Naive thymus-derived CD8-positive, alpha-beta T cell (primary cell): ENCODE measurements at regions not wholly inside any gene's neighbourhood (a gene's known extent, or its start where the extent isn't known, plus 50 kb on each side); places are given as distances from the start of the nearest gene placed in this dataset.
"Not testable (repeated sequence)": the region's sequence is repeated elsewhere in the genome, so short reads cannot be mapped to it uniquely, and the experiment has no call there.

ENCODE experiments used
- ATAC-seq, 2 donors: fragments of 150-1000 bp; cut with Tn5 transposase in 1 of 2; sonication (Bioruptor Pico), chemical (Tn5 transposase) in 1 of 2; 1 replicate in 1 of 2; 2 replicates in 1 of 2; pipeline ENCODE4 v1.10.0; 2021; ENCODE audit warnings: mild to moderate bottlenecking in 2 of 2, moderate library complexity in 2 of 2
- POLR2A ChIA-PET: fragments of 350-600 bp; sonication (Branson Sonifier 250); formaldehyde crosslinking; loops from one replicate; lab custom pipeline; 2021; ENCODE audit warnings: antibody characterized with exemption; lab: Charles Lee
- DNase-seq, 10 donors: peaks; one replicate each; pipeline versions ENCODE4 v3.0.0 to v3.0.0-alpha.2; 2020 to 2022
- H3K27ac Mint-ChIP-seq, 10 donors: one replicate each; pipeline ENCODE4 v1.8.0; 2020 to 2022; ENCODE audit warnings: mild to moderate bottlenecking in 10 of 10, mixed read lengths in 10 of 10, moderate library complexity in 4 of 10, inconsistent platforms in 1 of 10
- H3K27me3 Mint-ChIP-seq, 5 donors: one replicate each; pipeline ENCODE4 v1.8.0; 2021 to 2022; ENCODE audit warnings: mixed read lengths in 5 of 5
- H3K36me3 Mint-ChIP-seq, 3 donors: one replicate each; pipeline ENCODE4 v1.8.0; 2020 to 2022; ENCODE audit warnings: mixed read lengths in 3 of 3, mild to moderate bottlenecking in 2 of 3, inconsistent platforms in 1 of 3
- H3K4me1 Mint-ChIP-seq, 4 donors: one replicate each; pipeline ENCODE4 v1.8.0; 2021 to 2022; ENCODE audit warnings: mixed read lengths in 4 of 4
- H3K4me3 Mint-ChIP-seq, 10 donors: one replicate each; pipeline ENCODE4 v1.8.0; 2020 to 2022; ENCODE audit warnings: mild to moderate bottlenecking in 10 of 10, mixed read lengths in 10 of 10, moderate library complexity in 6 of 10, inconsistent platforms in 1 of 10
- H3K9me3 Mint-ChIP-seq, 9 donors: one replicate each; pipeline ENCODE4 v1.8.0; 2020 to 2022; ENCODE audit warnings: mixed read lengths in 9 of 9, mild to moderate bottlenecking in 3 of 9, inconsistent platforms in 1 of 9, moderate library complexity in 1 of 9

- H3K9me3 Mint-ChIP-seq = peaks cover 0 to 2% (median 0%) of the 10 kb centered on the region in 9 donors
- DNase-seq (no peak), ATAC-seq (peak; percentile 39 to 53)
- peak overlapping the region in 8 of 10 donors; percentile 34 to 91 (median 70) for H3K27ac Mint-ChIP-seq
- peaks cover 0 to 2% (median 0%) of the 10 kb centered on the region in 3 donors for H3K36me3 Mint-ChIP-seq
- H3K4me3 Mint-ChIP-seq = peak overlapping the region; percentile 63 to 89 (median 76)
- POLR2A ChIA-PET = interaction anchor here (0.6 to 1.0 kb wide), 2 partner anchors 15 to 19 kb away, joined by 3 read pairs; no protein-coding TSS in a partner anchor
- peaks cover 0 to 18% (median 11%) of the 10 kb centered on the region in 4 donors for H3K4me1 Mint-ChIP-seq
- peaks cover 0 to 5% (median 0%) of the 10 kb centered on the region in 5 donors for H3K27me3 Mint-ChIP-seq
These were observed 167.6 kb upstream of the ARSJ start for GRCh38 chr4:114146947-114147618.

DNA sequence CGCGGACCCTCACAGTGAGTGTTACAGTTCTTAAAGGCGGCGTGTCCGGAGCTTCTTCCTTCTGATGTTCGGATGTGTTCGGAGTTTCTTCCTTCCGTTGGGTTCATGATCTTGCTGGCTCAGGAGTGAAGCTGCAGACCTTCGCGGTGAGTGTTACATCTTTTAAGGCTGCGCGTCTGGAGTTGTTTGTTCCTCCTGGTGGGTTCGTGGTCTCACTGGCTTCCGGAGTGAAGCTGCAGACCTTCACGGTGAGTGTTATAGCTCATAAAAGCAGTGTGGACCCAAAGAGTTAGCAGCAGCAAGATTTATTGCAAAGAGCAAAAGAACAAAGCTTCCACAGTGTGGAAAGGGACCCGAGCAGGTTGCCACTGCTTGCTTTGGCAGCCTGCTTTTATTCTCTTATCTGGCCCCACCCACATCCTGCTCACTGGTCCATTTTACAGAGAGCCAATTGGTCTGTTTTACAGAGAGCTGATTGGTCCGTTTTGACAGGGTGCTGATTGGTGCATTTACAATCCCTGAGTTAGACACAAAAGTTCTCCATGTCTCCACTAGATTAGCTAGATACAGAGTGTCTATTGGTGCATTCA, 168.3 kb upstream of the ARSJ start:
- H3K9me3 Mint-ChIP-seq, H3K27me3 Mint-ChIP-seq, H3K36me3 Mint-ChIP-seq: not testable (repeated sequence)
- POLR2A ChIA-PET = interaction anchor here (1.0 kb wide), 1 partner anchor 20 kb away, joined by 3 read pairs; no protein-coding TSS in a partner anchor
- ATAC-seq = peak in 1 of 2 donors; percentile 30
- peak overlapping the region; percentile 63 to 89 (median 76) for H3K4me3 Mint-ChIP-seq
- DNase-seq = peak in 8 of 10 donors; percentile 1 to 68 (median 36)
- H3K27ac Mint-ChIP-seq = peak overlapping the region in 9 of 10 donors; percentile 34 to 91 (median 69)
- peaks cover 0 to 18% (median 11%) of the 10 kb centered on the region in 4 donors for H3K4me1 Mint-ChIP-seq

DNA sequence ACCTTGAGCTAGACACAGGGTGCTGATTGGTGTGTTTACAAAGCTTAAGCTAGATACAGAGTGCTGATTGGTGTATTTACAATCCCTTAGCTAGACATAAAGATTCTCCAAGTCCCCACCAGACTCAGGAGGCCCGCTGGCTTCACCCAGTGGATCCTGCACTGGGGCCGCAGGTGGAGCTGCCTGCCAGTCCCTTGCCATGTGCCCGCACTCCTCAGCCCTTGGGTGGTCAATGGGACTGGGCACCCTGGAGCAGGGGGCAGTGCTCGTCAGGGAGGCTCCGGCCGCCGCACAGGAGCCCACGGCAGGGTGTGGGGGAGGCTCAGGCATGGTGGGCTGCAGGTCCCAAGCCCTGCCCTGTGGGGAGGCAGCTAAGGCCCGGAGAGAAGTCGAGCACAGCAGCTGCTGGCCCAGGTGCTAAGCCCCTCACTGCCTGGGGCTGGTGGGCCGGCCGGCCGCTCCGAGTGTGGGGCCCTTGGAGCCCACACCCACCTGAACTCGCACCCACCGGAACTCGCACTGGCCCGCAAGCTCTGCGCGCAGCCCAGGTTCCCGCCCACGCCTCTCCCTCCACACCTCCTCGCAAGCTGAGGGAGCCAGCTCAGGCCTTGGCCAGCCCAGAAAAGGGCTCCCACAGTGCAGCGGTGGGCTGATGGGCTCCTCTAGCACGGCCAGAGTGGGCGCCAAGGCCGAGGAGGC, 169.1 kb upstream of the ARSJ start:
- H3K36me3 Mint-ChIP-seq, H3K27me3 Mint-ChIP-seq, POLR2A ChIA-PET, ATAC-seq, DNase-seq, H3K9me3 Mint-ChIP-seq, H3K4me3 Mint-ChIP-seq: not testable (repeated sequence)
- H3K27ac Mint-ChIP-seq = peak overlapping the region in 1 of 10 donors; percentile 89
- H3K4me1 Mint-ChIP-seq = peaks cover 0 to 18% (median 11%) of the 10 kb centered on the region in 4 donors

- POLR2A ChIA-PET = no interaction called here
- no peak overlapping the region for H3K4me3 Mint-ChIP-seq
- no peak for ATAC-seq
These were observed 176.9 kb upstream of the ARSJ start for GRCh38 chr4:114156371-114156770.

GRCh38 chr4:114161809-114162208, 182.4 kb upstream of the ARSJ start:
- Mint-ChIP-seq H3K27ac (no peak overlapping the region), H3K36me3 (no peaks in the 10 kb centered on the region), H3K27me3 (peaks cover 0 to 3% (median 0%) of the 10 kb centered on the region in 5 donors), H3K9me3 (peaks cover 0 to 2% (median 0%) of the 10 kb centered on the region in 9 donors), H3K4me1 (no peaks in the 10 kb centered on the region), H3K4me3 (no peak overlapping the region)
- DNase-seq (no peak), ATAC-seq (no peak)
- POLR2A ChIA-PET = no interaction called here

More at GRCh38 chr4:114156371-114156770, 176.9 kb upstream of the ARSJ start:
- DNase-seq = no peak
- Mint-ChIP-seq H3K27ac (no peak overlapping the region), H3K36me3 (peaks cover 0 to 3% (median 0%) of the 10 kb centered on the region in 3 donors), H3K27me3 (peaks cover 0 to 3% (median 0%) of the 10 kb centered on the region in 5 donors), H3K9me3 (no peaks in the 10 kb centered on the region), H3K4me1 (no peaks in the 10 kb centered on the region)

DNA sequence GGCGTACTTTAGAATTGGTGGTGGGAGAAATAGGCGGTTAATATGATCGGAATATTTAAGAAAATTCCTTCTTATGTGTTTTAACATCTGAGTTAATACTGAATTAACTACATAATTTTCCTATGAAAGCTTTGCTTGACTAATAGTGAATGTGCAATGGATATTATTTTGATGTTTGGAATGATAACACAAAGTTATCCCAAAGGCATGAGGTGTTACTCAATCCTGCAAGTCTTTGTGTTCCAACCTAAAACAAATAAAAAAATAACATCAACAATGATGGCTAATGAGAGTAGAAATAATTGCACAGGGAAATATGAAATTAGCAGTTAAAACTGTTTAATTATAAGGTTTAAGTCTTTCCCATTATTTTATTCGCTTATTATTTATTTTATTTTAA, 183.6 kb upstream of the ARSJ start:
- POLR2A ChIA-PET = no interaction called here
- no peak for ATAC-seq
- Mint-ChIP-seq H3K4me3 (no peak overlapping the region), H3K27me3 (peaks cover 0 to 3% (median 0%) of the 10 kb centered on the region in 5 donors), H3K4me1 (no peaks in the 10 kb centered on the region), H3K36me3 (no peaks in the 10 kb centered on the region), H3K9me3 (peaks cover 0 to 2% (median 0%) of the 10 kb centered on the region in 9 donors), H3K27ac (no peak overlapping the region)
- DNase-seq = no peak

- ATAC-seq (no peak), DNase-seq (no peak)
- H3K27ac Mint-ChIP-seq = no peak overlapping the region
- POLR2A ChIA-PET = no interaction called here
- peaks cover 0 to 3% (median 0%) of the 10 kb centered on the region in 9 donors for H3K9me3 Mint-ChIP-seq
- no peaks in the 10 kb centered on the region for H3K36me3 Mint-ChIP-seq
- H3K27me3 Mint-ChIP-seq = peaks cover 0 to 4% (median 3%) of the 10 kb centered on the region in 5 donors
- H3K4me3 Mint-ChIP-seq = no peak overlapping the region
- no peaks in the 10 kb centered on the region for H3K4me1 Mint-ChIP-seq
These were observed 194.5 kb upstream of the ARSJ start for GRCh38 chr4:114173968-114174367.

DNA sequence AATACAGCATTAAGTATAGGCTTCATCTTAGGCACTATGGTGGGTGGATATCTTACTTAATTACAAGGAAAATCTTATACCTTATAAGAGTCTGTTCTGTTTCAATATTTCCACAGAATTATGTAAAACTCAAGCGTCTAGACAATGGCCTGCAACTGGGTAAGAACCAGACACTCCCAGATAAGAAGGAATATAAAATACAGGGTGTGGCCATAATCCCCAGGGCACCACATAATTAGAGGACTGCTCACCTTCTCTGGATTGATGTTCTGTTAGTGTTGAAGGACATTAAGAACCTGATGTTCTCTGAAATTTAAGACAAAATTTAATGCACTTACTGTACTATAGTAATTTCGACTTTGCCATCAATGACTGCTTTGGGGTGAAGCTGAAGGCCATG, 198.2 kb upstream of the ARSJ start:
- ATAC-seq = no peak
- Mint-ChIP-seq H3K4me3 (no peak overlapping the region), H3K27ac (no peak overlapping the region), H3K36me3 (peaks cover 0 to 10% (median 4%) of the 10 kb centered on the region in 3 donors), H3K4me1 (peaks cover 0 to 2% (median 0%) of the 10 kb centered on the region in 4 donors), H3K27me3 (peaks cover 0 to 10% (median 3%) of the 10 kb centered on the region in 5 donors), H3K9me3 (peaks cover 0 to 8% (median 6%) of the 10 kb centered on the region in 9 donors)
- no peak for DNase-seq
- POLR2A ChIA-PET = no interaction called here

- no peak for ATAC-seq
- peaks cover 0 to 7% (median under 1%) of the 10 kb centered on the region in 5 donors for H3K27me3 Mint-ChIP-seq
- H3K36me3 Mint-ChIP-seq = peaks cover 0 to 10% (median 5%) of the 10 kb centered on the region in 3 donors
- H3K4me1 Mint-ChIP-seq = peaks cover 0 to 2% (median 0%) of the 10 kb centered on the region in 4 donors
- no peak for DNase-seq
- POLR2A ChIA-PET = no interaction called here
- peaks cover 2 to 16% (median 5%) of the 10 kb centered on the region in 9 donors for H3K9me3 Mint-ChIP-seq
- H3K27ac Mint-ChIP-seq = no peak overlapping the region
- H3K4me3 Mint-ChIP-seq = no peak overlapping the region
These were observed 198.9 kb upstream of the ARSJ start for GRCh38 chr4:114178392-114178791.

DNA sequence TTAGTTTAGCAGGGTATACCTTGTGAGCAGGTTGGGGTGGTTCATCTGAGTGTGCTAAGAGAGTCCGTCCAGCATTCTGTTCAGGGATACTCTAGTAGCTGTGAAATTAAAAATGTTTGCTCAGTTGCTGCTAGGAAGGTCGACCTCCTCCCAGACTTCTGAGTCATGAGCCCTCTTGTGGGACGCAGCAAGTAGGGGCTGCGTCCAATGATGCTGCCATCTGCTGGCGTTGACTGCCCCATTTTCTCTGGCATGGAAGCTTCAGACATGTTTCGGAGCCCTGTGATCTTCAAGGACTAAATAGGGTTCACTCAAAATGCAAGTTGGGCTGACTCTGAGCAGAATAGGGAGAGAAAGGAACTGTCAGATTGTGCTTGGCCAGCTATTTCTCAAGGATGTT, 201.0 kb upstream of the ARSJ start:
- Mint-ChIP-seq H3K9me3 (peaks cover 3 to 19% (median 6%) of the 10 kb centered on the region in 9 donors), H3K4me1 (peaks cover 0 to 2% (median 0%) of the 10 kb centered on the region in 4 donors), H3K36me3 (peaks cover 0 to 10% (median 5%) of the 10 kb centered on the region in 3 donors), H3K27me3 (peaks cover 0 to 6% (median 0%) of the 10 kb centered on the region in 5 donors), H3K27ac (no peak overlapping the region), H3K4me3 (no peak overlapping the region)
- POLR2A ChIA-PET = interaction anchor here (0.5 kb wide), 1 partner anchor 275 kb away, joined by 4 read pairs; no protein-coding TSS in a partner anchor
- peak; percentile 57 to 80 for ATAC-seq
- peak; percentile 4 to 69 (median 22) for DNase-seq

- no peak overlapping the region for H3K4me3 Mint-ChIP-seq
- POLR2A ChIA-PET = no interaction called here
- H3K4me1 Mint-ChIP-seq = peaks cover 0 to 2% (median 0%) of the 10 kb centered on the region in 4 donors
- H3K9me3 Mint-ChIP-seq = peaks cover 3 to 19% (median 6%) of the 10 kb centered on the region in 9 donors
- H3K27me3 Mint-ChIP-seq = peaks cover 0 to 6% (median 0%) of the 10 kb centered on the region in 5 donors
- H3K27ac Mint-ChIP-seq = no peak overlapping the region
- DNase-seq (no peak), ATAC-seq (no peak)
- H3K36me3 Mint-ChIP-seq = peaks cover 0 to 10% (median 5%) of the 10 kb centered on the region in 3 donors
These were observed 205.5 kb upstream of the ARSJ start for GRCh38 chr4:114184901-114185300.

- Mint-ChIP-seq H3K4me1 (no peaks in the 10 kb centered on the region), H3K27ac (no peak overlapping the region), H3K36me3 (peaks cover 0 to 2% (median under 1%) of the 10 kb centered on the region in 3 donors), H3K9me3 (peaks cover under 1 to 12% (median 2%) of the 10 kb centered on the region in 9 donors), H3K27me3 (peaks cover 0 to 5% (median under 1%) of the 10 kb centered on the region in 5 donors), H3K4me3 (no peak overlapping the region)
- no peak for DNase-seq
- ATAC-seq = no peak
- POLR2A ChIA-PET = no interaction called here
These were observed 208.1 kb upstream of the ARSJ start for GRCh38 chr4:114187592-114187991.
